OCI-LY7 (cell line): ENCODE measurements at regions not wholly inside any gene's neighbourhood (a gene's known extent, or its start where the extent isn't known, plus 50 kb on each side); places are given as distances from the start of the nearest gene placed in this dataset.

Experiments
- BruUV-seq: library from RNA; stranded (reverse); fragments of 400-500 nt; replicated peaks from 2 replicates; lab custom pipeline; 2021; lab: Mats Ljungman, UMichigan
- CTCF ChIA-PET: fragments of 300-600 bp; sonication (Branson Sonifier 250); formaldehyde crosslinking; loops from one replicate; lab custom pipeline; 2022; ENCODE audit warnings: antibody characterized with exemption; ENCODE audit not compliant: unreplicated experiment; lab: Charles Lee
- POLR2A ChIA-PET: fragments of 300-600 bp; sonication (Branson Sonifier 250); formaldehyde crosslinking; loops from one replicate; lab custom pipeline; 2022; ENCODE audit warnings: antibody characterized with exemption; lab: Charles Lee
- DNase-seq: peaks from one replicate; pipeline ENCODE4 v3.0.0-alpha.2; 2015; ENCODE audit warnings: low spot score
- H2AFZ ChIP-seq: fragments of 200-600 bp; sonication (generic), shearing (Covaris generic); 2 replicates; pipeline ENCODE4 v1.6.1; 2014; ENCODE audit warnings: mild to moderate bottlenecking, antibody characterized with exemption, low read length, moderate library complexity
- H3K27ac ChIP-seq: fragments of 200-600 bp; sonication (generic); 2 replicates; pipeline ENCODE4 v1.5.1; 2014; ENCODE audit warnings: mixed run types, low read depth, mild to moderate bottlenecking, moderate library complexity, low read length, inconsistent platforms; ENCODE audit not compliant: poor library complexity, severe bottlenecking
- H3K36me3 ChIP-seq: fragments of 200-600 bp; sonication (generic); 2 replicates; pipeline ENCODE4 v1.6.1; 2014; ENCODE audit warnings: mild to moderate bottlenecking, antibody characterized with exemption, low read length, moderate library complexity, mixed read lengths; ENCODE audit not compliant: insufficient read depth
- H3K4me1 ChIP-seq: fragments of 200-600 bp; sonication (generic); 2 replicates; pipeline ENCODE4 v1.5.1; 2014; ENCODE audit warnings: mild to moderate bottlenecking, low read length; ENCODE audit not compliant: insufficient read depth, poor library complexity, severe bottlenecking
- H3K4me2 ChIP-seq: fragments of 200-600 bp; sonication (generic); 2 replicates; pipeline ENCODE4 v1.6.1; 2014; ENCODE audit warnings: mild to moderate bottlenecking, low read length
- H3K4me3 ChIP-seq: fragments of 200-600 bp; sonication (generic); 2 replicates; pipeline ENCODE4 v1.5.1; 2014; ENCODE audit warnings: mild to moderate bottlenecking, low read depth, low read length; ENCODE audit not compliant: poor library complexity, severe bottlenecking
- H3K79me2 ChIP-seq: fragments of 200-600 bp; sonication (generic); 2 replicates; pipeline ENCODE4 v1.6.1; 2016; ENCODE audit warnings: low read depth, mild to moderate bottlenecking, low read length, moderate library complexity, mixed read lengths; ENCODE audit not compliant: insufficient read depth
- H3K9me2 ChIP-seq: fragments of 200-600 bp; sonication (generic); 2 replicates; pipeline ENCODE4 v1.6.1; 2016; ENCODE audit warnings: mild to moderate bottlenecking, low read length, mixed read lengths; ENCODE audit not compliant: insufficient read depth
- H3K9me3 ChIP-seq: fragments of 200-600 bp; sonication (generic); 2 replicates; pipeline ENCODE4 v1.6.1; 2014; ENCODE audit warnings: mild to moderate bottlenecking, mixed run types, low read length, mixed read lengths
- H4K20me1 ChIP-seq: fragments of 200-600 bp; sonication (generic); 2 replicates; pipeline ENCODE4 v1.6.1; 2014; ENCODE audit warnings: mild to moderate bottlenecking, antibody characterized with exemption, low read length, moderate library complexity, mixed read lengths; ENCODE audit not compliant: insufficient read depth
- CTCF ChIP-seq: fragments of 200-600 bp; sonication (generic); conservative IDR thresholded peaks from 2 replicates; pipeline ENCODE4 v1.5.1; 2014; ENCODE audit warnings: mild to moderate bottlenecking, antibody characterized with exemption, low read length, moderate library complexity, mixed read lengths
- EZH2phosphoT487 ChIP-seq: fragments of 200-600 bp; sonication (generic); IDR thresholded peaks from 2 replicates; pipeline ENCODE4 v1.6.1; 2018; ENCODE audit warnings: low read depth, borderline replicate concordance, mild to moderate bottlenecking, mixed run types, antibody characterized with exemption, low read length, moderate library complexity, mixed read lengths
- intact Hi-C: fragments of 100-400 bp; cut with micrococcal nuclease; formaldehyde crosslinking; loops from one replicate; pipeline ENCODE4 v1.10.0; 2022; ENCODE audit not compliant: unreplicated experiment

- Histone ChIP-seq H3K9me3 (no peaks in the 10 kb centered on the region), H2AFZ (no peak overlapping the region), H3K27ac (no peak overlapping the region), H3K4me3 (no peak overlapping the region), H3K4me2 (no peak overlapping the region), H3K9me2 (no peaks in the 10 kb centered on the region), H4K20me1 (no peaks in the 10 kb centered on the region), H3K79me2 (no peaks in the 10 kb centered on the region), H3K4me1 (no peaks in the 10 kb centered on the region), H3K36me3 (no peaks in the 10 kb centered on the region)
- ChIA-PET CTCF (no interaction called here), POLR2A (interaction anchor here (0.6 to 0.7 kb wide), 2 partner anchors 14 to 216 kb away, joined by 3 to 5 read pairs; no protein-coding TSS in a partner anchor)
- no peak for TF ChIP-seq CTCF
- TF ChIP-seq EZH2phosphoT487, result no peak
- intact Hi-C loops, result no loop called here
- no peak for DNase-seq
- no TSS peak for BruUV-seq
These were observed 132.3 kb upstream of the ANKRD28 start for GRCh38 chr3:15929944-15930571.

- no peaks in the 10 kb centered on the region for H3K9me2 ChIP-seq
- CTCF ChIA-PET, result no interaction called here
- H3K9me3 ChIP-seq, result no peaks in the 10 kb centered on the region
- H3K27ac ChIP-seq, result no peak overlapping the region
- H3K36me3 ChIP-seq, result no peaks in the 10 kb centered on the region
- H3K4me3 ChIP-seq, result no peak overlapping the region
- H4K20me1 ChIP-seq, result no peaks in the 10 kb centered on the region
- POLR2A ChIA-PET, result interaction anchor here (1.0 to 1.6 kb wide), 2 partner anchors 9 to 19 kb away, joined by 3 to 5 read pairs; no protein-coding TSS in a partner anchor
- no peak overlapping the region for H3K4me2 ChIP-seq
- H2AFZ ChIP-seq, result no peak overlapping the region
- DNase-seq, result no peak
- no peaks in the 10 kb centered on the region for H3K4me1 ChIP-seq
- H3K79me2 ChIP-seq, result no peaks in the 10 kb centered on the region
- intact Hi-C loops, result no loop called here
- BruUV-seq, result no TSS peak
- no peak for TF ChIP-seq EZH2phosphoT487
These were observed 134.8 kb upstream of the ANKRD28 start for GRCh38 chr3:15932348-15933300.

- POLR2A ChIA-PET, result no interaction called here
- DNase-seq, result no peak
- Histone ChIP-seq H3K79me2 (no peaks in the 10 kb centered on the region), H3K27ac (no peak overlapping the region), H4K20me1 (no peaks in the 10 kb centered on the region), H3K36me3 (no peaks in the 10 kb centered on the region), H3K4me1 (no peaks in the 10 kb centered on the region), H3K9me3 (no peaks in the 10 kb centered on the region), H3K4me2 (no peak overlapping the region), H3K4me3 (no peak overlapping the region), H2AFZ (no peak overlapping the region), H3K9me2 (no peaks in the 10 kb centered on the region)
- no peak for TF ChIP-seq EZH2phosphoT487
- no peak for TF ChIP-seq CTCF
- CTCF ChIA-PET, result no interaction called here
- no TSS peak for BruUV-seq
- intact Hi-C loops, result no loop called here
These were observed 135.8 kb upstream of the ANKRD28 start for GRCh38 chr3:15933439-15934139.
